Transverse colon (tissue), 4 donors: ENCODE measurements at regions not wholly inside any gene's neighbourhood (a gene's known extent, or its start where the extent isn't known, plus 50 kb on each side); places are given as distances from the start of the nearest gene placed in this dataset.

Experiments
- DNase-seq: peaks from one replicate; pipeline ENCODE4 v3.0.0-alpha.2; 2019
- H3K27ac ChIP-seq, 4 donors: fragments of 200-600 bp; sonication (generic); 2 replicates each; pipeline ENCODE4 v1.5.1; 2016 to 2018; ENCODE audit warnings: inconsistent platforms in 4 of 4
- H3K27me3 ChIP-seq: fragments of 200-600 bp; sonication (generic); 2 replicates; pipeline ENCODE4 v1.5.1; 2017; ENCODE audit warnings: inconsistent platforms
- H3K36me3 ChIP-seq, 4 donors: fragments of 200-600 bp; sonication (generic); 2 replicates each; pipeline ENCODE4 v1.5.1; 2017 to 2019; ENCODE audit warnings: inconsistent platforms in 4 of 4
- H3K4me1 ChIP-seq, 4 donors: fragments of 200-600 bp; sonication (generic); 2 replicates each; pipeline ENCODE4 v1.5.1; 2017 to 2020; ENCODE audit warnings: inconsistent platforms in 4 of 4
- H3K4me3 ChIP-seq, 4 donors: fragments of 200-600 bp; sonication (generic); 1 replicate in 1 of 4; 2 replicates in 3 of 4; pipeline versions ENCODE4 v1.5.1 to v1.6.1; 2017 to 2019; ENCODE audit warnings: inconsistent platforms in 4 of 4
- H3K9me3 ChIP-seq, 2 donors: fragments of 200-600 bp; sonication (generic); 2 replicates each; pipeline ENCODE4 v1.5.1; 2017 to 2019; ENCODE audit warnings: inconsistent platforms in 2 of 2
- CTCF ChIP-seq, 5 experiments: fragments of 200-600 bp in 3 of 5; fragments of 450-650 bp in 2 of 5; sonication (generic) in 3 of 5; IDR thresholded peaks; 1 replicate in 2 of 5; 2 replicates in 3 of 5; pipeline ENCODE4 v1.5.1; 2016 to 2017; ENCODE audit warnings: antibody characterized with exemption in 5 of 5, inconsistent platforms in 3 of 5, mild to moderate bottlenecking in 2 of 5, moderate library complexity in 1 of 5
- EP300 ChIP-seq: sonication (generic); formaldehyde crosslinking; IDR thresholded peaks from one replicate; pipeline ENCODE4 v1.6.1; 2017; ENCODE audit warnings: antibody characterized with exemption, low read depth
- POLR2A ChIP-seq: fragments of 450-650 bp; IDR thresholded peaks from one replicate; pipeline ENCODE4 v1.6.1; 2016; ENCODE audit warnings: antibody characterized with exemption, mild to moderate bottlenecking, moderate library complexity
- POLR2AphosphoS5 ChIP-seq, 3 donors: sonication (generic); formaldehyde crosslinking; IDR thresholded peaks; one replicate each; pipeline ENCODE4 v1.6.1; 2016; ENCODE audit warnings: antibody characterized with exemption in 3 of 3
- WGBS, 2 donors: methylation state at CpG; one replicate each; pipeline ENCODE4 v1.1.5; 2018; ENCODE audit warnings: low coverage in 1 of 2; 5-methylcytosine and 5-hydroxymethylcytosine counted together
- in situ Hi-C, 4 donors: fragments of 200-750 bp; cut with MboI; loops; one replicate each; pipeline versions ENCODE4 v1.15.0 to v1.15.1; 2017; ENCODE audit warnings: low sequenced_read_pairs in 3 of 4, low pct_ligation_motif_present in 1 of 4, low pct_unique_long_range_greater_than_20kb in 1 of 4
- intact Hi-C: fragments of 100-400 bp; cut with DNase I; formaldehyde crosslinking; loops from one replicate; pipeline ENCODE4 v1.15.1; 2023; ENCODE audit warnings: low total_unique reads

GRCh38 chr2:114046373-114046772 lies 156.5 kb downstream of the ACTR3 start:
- H3K4me1 ChIP-seq, result no peaks in the 10 kb centered on the region
- TF ChIP-seq POLR2AphosphoS5 (IDR thresholded peaks at IDR 0.05), result no peak
- no peak for TF ChIP-seq EP300
- no peak for TF ChIP-seq CTCF (IDR thresholded peaks at IDR 0.05)
- no peak for TF ChIP-seq POLR2A
- no peak for DNase-seq
- no peak overlapping the region for H3K4me3 ChIP-seq
- H3K36me3 ChIP-seq, result no peaks in the 10 kb centered on the region
- H3K9me3 ChIP-seq, result no peaks in the 10 kb centered on the region
- in situ Hi-C loops, result no loop called here
- H3K27ac ChIP-seq, result no peak overlapping the region
- H3K27me3 ChIP-seq, result no peaks in the 10 kb centered on the region
- WGBS, 2 donors, result 90 to 95% methylated on average over 2 to 5 of the region's 5 CpGs
- intact Hi-C loops, result no loop called here

- WGBS, 2 donors, result 62 to 81% methylated on average over 2 to 3 of the region's 3 CpGs
- in situ Hi-C loops (no loop called here), intact Hi-C loops (no loop called here)
- TF ChIP-seq CTCF (IDR thresholded peaks at IDR 0.05) (no peak), EP300 (no peak), POLR2AphosphoS5 (IDR thresholded peaks at IDR 0.05) (no peak), POLR2A (no peak)
- no peaks in the 10 kb centered on the region for H3K27me3 ChIP-seq
- no peaks in the 10 kb centered on the region for H3K4me1 ChIP-seq
- no peak overlapping the region for H3K27ac ChIP-seq
- H3K36me3 ChIP-seq, result no peaks in the 10 kb centered on the region
- no peaks in the 10 kb centered on the region for H3K9me3 ChIP-seq
- no peak for DNase-seq
- H3K4me3 ChIP-seq, result no peak overlapping the region
These were observed 157.1 kb downstream of the ACTR3 start for GRCh38 chr2:114046866-114047435.

GRCh38 chr2:114049280-114049679 lies 159.4 kb downstream of the ACTR3 start:
- intact Hi-C loops (no loop called here), in situ Hi-C loops (no loop called here)
- no peaks in the 10 kb centered on the region for H3K9me3 ChIP-seq
- 92% methylated on average over 4 of the region's 4 CpGs; no CpG with 5 or more reads in 1 of the 2 donors for WGBS, 2 donors
- no peaks in the 10 kb centered on the region for H3K4me1 ChIP-seq
- no peaks in the 10 kb centered on the region for H3K36me3 ChIP-seq
- DNase-seq, result no peak
- H3K4me3 ChIP-seq, result no peak overlapping the region
- no peak overlapping the region for H3K27ac ChIP-seq
- no peaks in the 10 kb centered on the region for H3K27me3 ChIP-seq
- TF ChIP-seq EP300 (no peak), POLR2A (no peak), CTCF (IDR thresholded peaks at IDR 0.05) (no peak), POLR2AphosphoS5 (IDR thresholded peaks at IDR 0.05) (no peak)

- Histone ChIP-seq H3K4me3 (no peak overlapping the region), H3K27me3 (no peaks in the 10 kb centered on the region), H3K4me1 (no peaks in the 10 kb centered on the region), H3K36me3 (no peaks in the 10 kb centered on the region), H3K9me3 (no peaks in the 10 kb centered on the region), H3K27ac (no peak overlapping the region)
- no peak for TF ChIP-seq POLR2A
- no peak for TF ChIP-seq POLR2AphosphoS5 (IDR thresholded peaks at IDR 0.05)
- no peak for TF ChIP-seq EP300
- TF ChIP-seq CTCF (IDR thresholded peaks at IDR 0.05), result no peak
- in situ Hi-C loops (no loop called here), intact Hi-C loops (no loop called here)
- no peak for DNase-seq
- 43 to 72% methylated on average over 1 to 2 of the region's 2 CpGs for WGBS, 2 donors
These were observed 159.9 kb downstream of the ACTR3 start for GRCh38 chr2:114049826-114050225.
